SH-SY5Y (cell line): ENCODE measurements at regions not wholly inside any gene's neighbourhood (a gene's known extent, or its start where the extent isn't known, plus 50 kb on each side); places are given as distances from the start of the nearest gene placed in this dataset.

Experiments used
- GATA2 ChIP-seq: IDR thresholded peaks from 2 replicates; pipeline ENCODE4 v1.6.1; 2011; ENCODE audit warnings: mild to moderate bottlenecking, low read depth, low read length
- GATA3 ChIP-seq: IDR thresholded peaks from 2 replicates; pipeline ENCODE4 v1.6.1; 2011; ENCODE audit warnings: low read depth, mild to moderate bottlenecking, low read length, moderate library complexity

- TF ChIP-seq GATA2, result no peak
- no peak for TF ChIP-seq GATA3
Measured at GRCh38 chr6:27161946-27162603, 85.4 kb upstream of the PRSS16 start.
